OCI-LY3 (cell line): ENCODE measurements at regions not wholly inside any gene's neighbourhood (a gene's known extent, or its start where the extent isn't known, plus 50 kb on each side); places are given as distances from the start of the nearest gene placed in this dataset.

Experiments used
- CTCF ChIP-seq: fragments of 200-600, 300-600 bp; sonication (generic); IDR thresholded peaks from 2 replicates; pipeline ENCODE4 v1.5.1; 2014; ENCODE audit warnings: antibody characterized with exemption, low read length, low read depth
- EZH2phosphoT487 ChIP-seq: fragments of 200-600 bp; shearing (Covaris generic); IDR thresholded peaks from 2 replicates; pipeline ENCODE4 v1.6.1; 2018; ENCODE audit warnings: antibody characterized with exemption, mixed run types, low read depth

GRCh38 chr9:74236857-74237256, 260.3 kb upstream of the RORB start:
- TF ChIP-seq CTCF (no peak), EZH2phosphoT487 (no peak)
